CD14-positive monocyte (primary cell): ENCODE measurements at regions not wholly inside any gene's neighbourhood (a gene's known extent, or its start where the extent isn't known, plus 50 kb on each side); places are given as distances from the start of the nearest gene placed in this dataset.
"Not testable (repeated sequence)": the region's sequence is repeated elsewhere in the genome, so short reads cannot be mapped to it uniquely, and the experiment has no call there.

Experiments
- DNase-seq, 3 donors: peaks; one replicate each; pipeline ENCODE4 v3.0.0-alpha.2; 2011 to 2022
- H2AFZ ChIP-seq: 2 replicates; pipeline ENCODE4 v1.6.0; 2012; ENCODE audit warnings: mild to moderate bottlenecking, low read depth, low read length, inconsistent platforms; ENCODE audit not compliant: insufficient read depth, poor library complexity, severe bottlenecking
- H3K27ac ChIP-seq, 2 donors: 1 replicate in 1 of 2; 2 replicates in 1 of 2; pipeline ENCODE4 v1.5.1; 2012 to 2013; ENCODE audit warnings: low read length in 2 of 2, control low read depth in 1 of 2, inconsistent platforms in 1 of 2, low read depth in 1 of 2, mild to moderate bottlenecking in 1 of 2
- H3K27me3 ChIP-seq, 2 donors: one replicate each; pipeline versions ENCODE4 v1.6.0 to v1.6.1; 2011 to 2013; ENCODE audit warnings: low read length in 2 of 2; ENCODE audit not compliant: control insufficient read depth in 2 of 2, insufficient read depth in 2 of 2
- H3K36me3 ChIP-seq, 2 donors: replicated peaks in 1 of 2; 1 replicate in 1 of 2; 2 replicates in 1 of 2; pipeline versions ENCODE4 v1.5.1 to v1.6.1; 2012 to 2013; ENCODE audit warnings: low read length in 2 of 2, control low read depth in 1 of 2, inconsistent platforms in 1 of 2, mild to moderate bottlenecking in 1 of 2; ENCODE audit not compliant: insufficient read depth in 2 of 2, control insufficient read depth in 1 of 2
- H3K4me1 ChIP-seq, 2 donors: 1 replicate in 1 of 2; 2 replicates in 1 of 2; pipeline versions ENCODE4 v1.5.1 to v1.6.1; 2012 to 2013; ENCODE audit warnings: low read length in 2 of 2, control low read depth in 1 of 2, inconsistent platforms in 1 of 2, mild to moderate bottlenecking in 1 of 2, moderate library complexity in 1 of 2; ENCODE audit not compliant: insufficient read depth in 2 of 2, control insufficient read depth in 1 of 2
- H3K4me2 ChIP-seq: replicated peaks from 2 replicates; pipeline ENCODE3; 2012; ENCODE audit warnings: low read length, moderate library complexity, mild to moderate bottlenecking; ENCODE audit not compliant: poor library complexity, severe bottlenecking; ENCODE audit errors: extremely low read depth
- H3K4me3 ChIP-seq, 3 experiments: fragments of 200-600 bp in 1 of 3; sonication (generic) in 1 of 3; replicated peaks in 1 of 3; 1 replicate in 2 of 3; 2 replicates in 1 of 3; pipeline ENCODE4 v1.5.1; 2011 to 2013; ENCODE audit warnings: low read length in 3 of 3, mild to moderate bottlenecking in 3 of 3, control low read depth in 2 of 3, low read depth in 2 of 3, inconsistent platforms in 1 of 3, moderate library complexity in 1 of 3
- H3K79me2 ChIP-seq: 2 replicates; pipeline ENCODE4 v1.6.0; 2012; ENCODE audit warnings: mild to moderate bottlenecking, control low read depth, inconsistent platforms, low read length, moderate library complexity; ENCODE audit not compliant: insufficient read depth
- H3K9ac ChIP-seq: 2 replicates; pipeline ENCODE4 v1.6.0; 2017; ENCODE audit warnings: low read length, mild to moderate bottlenecking; ENCODE audit not compliant: insufficient read depth, poor library complexity, severe bottlenecking
- H3K9me3 ChIP-seq, 2 donors: replicated peaks in 1 of 2; 1 replicate in 1 of 2; 2 replicates in 1 of 2; pipeline versions ENCODE4 v1.5.1 to v1.6.1; 2012 to 2013; ENCODE audit warnings: low read length in 2 of 2, control low read depth in 1 of 2; ENCODE audit not compliant: control insufficient read depth in 1 of 2, insufficient read depth in 1 of 2
- H4K20me1 ChIP-seq: 2 replicates; pipeline ENCODE4 v1.6.0; 2012; ENCODE audit warnings: mild to moderate bottlenecking, low read length, control low read depth, moderate library complexity; ENCODE audit not compliant: insufficient read depth
- H3K27ac Mint-ChIP-seq, 7 donors: one replicate each; pipeline ENCODE4 v1.8.0; 2020; ENCODE audit warnings: mild to moderate bottlenecking in 7 of 7, mixed read lengths in 7 of 7, moderate library complexity in 6 of 7, inconsistent platforms in 2 of 7
- H3K27me3 Mint-ChIP-seq, 3 donors: one replicate each; pipeline ENCODE4 v1.8.0; 2021 to 2022; ENCODE audit warnings: low read depth in 3 of 3, mild to moderate bottlenecking in 3 of 3, mixed read lengths in 3 of 3, moderate library complexity in 3 of 3, inconsistent platforms in 1 of 3
- H3K36me3 Mint-ChIP-seq, 2 donors: one replicate each; pipeline ENCODE4 v1.8.0; 2020; ENCODE audit warnings: mixed read lengths in 2 of 2, inconsistent platforms in 1 of 2, mild to moderate bottlenecking in 1 of 2
- H3K4me1 Mint-ChIP-seq: one replicate; pipeline ENCODE4 v1.8.0; 2020; ENCODE audit warnings: mild to moderate bottlenecking, mixed read lengths
- H3K4me3 Mint-ChIP-seq, 2 donors: one replicate each; pipeline ENCODE4 v1.8.0; 2020; ENCODE audit warnings: mild to moderate bottlenecking in 2 of 2, mixed read lengths in 2 of 2, moderate library complexity in 1 of 2
- H3K9me3 Mint-ChIP-seq, 7 donors: one replicate each; pipeline ENCODE4 v1.8.0; 2020 to 2022; ENCODE audit warnings: mixed read lengths in 7 of 7, mild to moderate bottlenecking in 6 of 7, moderate library complexity in 6 of 7, inconsistent platforms in 2 of 7
- CTCF ChIP-seq: fragments of 200-600 bp; IDR thresholded peaks from one replicate; pipeline ENCODE4 v1.8.0; 2022; ENCODE audit warnings: antibody characterized with exemption, mild to moderate bottlenecking
- WGBS: methylation state at CpG from one replicate; pipeline ENCODE4 v1.1.5; 2013; ENCODE audit warnings: missing lambda C conversion rate; ENCODE audit not compliant: insufficient coverage; 5-methylcytosine and 5-hydroxymethylcytosine counted together
- intact Hi-C, 2 donors: fragments of 100-400 bp; cut with micrococcal nuclease; formaldehyde crosslinking; loops; one replicate each; pipeline versions ENCODE4 v1.15.0 to v1.15.1; 2023

- Histone ChIP-seq H3K4me3 (no peak overlapping the region), H3K27me3 (no peaks in the 10 kb centered on the region), H3K9ac (no peak overlapping the region), H4K20me1 (no peaks in the 10 kb centered on the region), H3K4me2 (no peak overlapping the region), H3K4me1 (no peaks in the 10 kb centered on the region), H3K36me3 (no peaks in the 10 kb centered on the region), H3K27ac (no peak overlapping the region), H2AFZ (no peak overlapping the region), H3K9me3 (peaks cover 0 to 10% of the 10 kb centered on the region in 2 donors), H3K79me2 (no peaks in the 10 kb centered on the region)
- Mint-ChIP-seq H3K4me1 (no peaks in the 10 kb centered on the region), H3K36me3 (no peaks in the 10 kb centered on the region), H3K9me3 (peaks cover 5 to 20% (median 13%) of the 10 kb centered on the region in 7 donors), H3K4me3 (no peak overlapping the region), H3K27ac (no peak overlapping the region), H3K27me3 (no peaks in the 10 kb centered on the region)
- intact Hi-C loops, result no loop called here
- no peak for DNase-seq
- TF ChIP-seq CTCF, result no peak
- no CpG with 5 or more reads among the region's 1 CpG for WGBS
These were observed 250.4 kb upstream of the ALG10 start for GRCh38 chr12:33771889-33772288.

- DNase-seq, H3K79me2 ChIP-seq, H3K9ac ChIP-seq, H3K27ac ChIP-seq, H3K4me3 ChIP-seq, H3K27me3 ChIP-seq, H3K4me3 Mint-ChIP-seq, H3K4me2 ChIP-seq, H3K36me3 Mint-ChIP-seq, H3K27me3 Mint-ChIP-seq, H3K36me3 ChIP-seq, intact Hi-C loops, H4K20me1 ChIP-seq, H3K27ac Mint-ChIP-seq, H3K4me1 Mint-ChIP-seq, H3K4me1 ChIP-seq, H2AFZ ChIP-seq: not testable (repeated sequence)
- WGBS, result 91% methylated on average over 6 of the region's 7 CpGs
- peaks cover 0 to 10% of the 10 kb centered on the region in 2 donors for H3K9me3 ChIP-seq
- H3K9me3 Mint-ChIP-seq, result peaks cover 5 to 20% (median 13%) of the 10 kb centered on the region in 7 donors
These were observed 249.2 kb upstream of the ALG10 start for GRCh38 chr12:33773091-33773490.
